ENCODE measurements at regions not wholly inside any gene's neighbourhood (a gene's known extent, or its start where the extent isn't known, plus 50 kb on each side); places are given as distances from the start of the nearest gene placed in this dataset.
"Not testable (repeated sequence)": the region's sequence is repeated elsewhere in the genome, so short reads cannot be mapped to it uniquely, and the experiment has no call there.

DNA sequence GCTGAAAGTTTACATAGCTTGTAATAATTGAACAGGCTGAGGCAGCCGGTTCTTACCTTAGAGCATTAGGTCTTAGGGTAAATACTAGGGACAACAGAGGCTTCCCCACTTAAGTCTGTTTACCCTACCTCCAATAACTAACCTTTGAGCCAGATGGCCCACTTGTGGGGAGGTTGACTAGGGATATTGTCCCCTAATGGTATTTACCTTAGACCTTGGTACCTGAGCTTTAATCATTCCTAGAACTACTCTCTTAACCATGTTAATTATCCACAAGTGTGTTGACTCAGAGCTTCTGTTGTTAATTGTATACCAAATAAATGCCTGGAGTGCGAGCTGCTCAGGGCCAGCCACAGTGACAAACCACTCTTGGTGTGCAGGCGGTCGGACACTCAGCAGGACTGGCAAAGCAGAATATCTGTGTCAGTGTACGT, 299.2 kb downstream of the TRIML1 start:
- TF ChIP-seq, protein P1, sequence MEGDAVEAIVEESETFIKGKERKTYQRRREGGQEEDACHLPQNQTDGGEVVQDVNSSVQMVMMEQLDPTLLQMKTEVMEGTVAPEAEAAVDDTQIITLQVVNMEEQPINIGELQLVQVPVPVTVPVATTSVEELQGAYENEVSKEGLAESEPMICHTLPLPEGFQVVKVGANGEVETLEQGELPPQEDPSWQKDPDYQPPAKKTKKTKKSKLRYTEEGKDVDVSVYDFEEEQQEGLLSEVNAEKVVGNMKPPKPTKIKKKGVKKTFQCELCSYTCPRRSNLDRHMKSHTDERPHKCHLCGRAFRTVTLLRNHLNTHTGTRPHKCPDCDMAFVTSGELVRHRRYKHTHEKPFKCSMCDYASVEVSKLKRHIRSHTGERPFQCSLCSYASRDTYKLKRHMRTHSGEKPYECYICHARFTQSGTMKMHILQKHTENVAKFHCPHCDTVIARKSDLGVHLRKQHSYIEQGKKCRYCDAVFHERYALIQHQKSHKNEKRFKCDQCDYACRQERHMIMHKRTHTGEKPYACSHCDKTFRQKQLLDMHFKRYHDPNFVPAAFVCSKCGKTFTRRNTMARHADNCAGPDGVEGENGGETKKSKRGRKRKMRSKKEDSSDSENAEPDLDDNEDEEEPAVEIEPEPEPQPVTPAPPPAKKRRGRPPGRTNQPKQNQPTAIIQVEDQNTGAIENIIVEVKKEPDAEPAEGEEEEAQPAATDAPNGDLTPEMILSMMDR (IDR thresholded peaks at IDR 0.05), result not testable (repeated sequence)
- not testable (repeated sequence) for TF ChIP-seq POLR2A (IDR thresholded peaks at IDR 0.05)

Measured in thyroid gland (tissue), 4 donors.